ENCODE measurements at regions not wholly inside any gene's neighbourhood (a gene's known extent, or its start where the extent isn't known, plus 50 kb on each side); places are given as distances from the start of the nearest gene placed in this dataset.

DNA sequence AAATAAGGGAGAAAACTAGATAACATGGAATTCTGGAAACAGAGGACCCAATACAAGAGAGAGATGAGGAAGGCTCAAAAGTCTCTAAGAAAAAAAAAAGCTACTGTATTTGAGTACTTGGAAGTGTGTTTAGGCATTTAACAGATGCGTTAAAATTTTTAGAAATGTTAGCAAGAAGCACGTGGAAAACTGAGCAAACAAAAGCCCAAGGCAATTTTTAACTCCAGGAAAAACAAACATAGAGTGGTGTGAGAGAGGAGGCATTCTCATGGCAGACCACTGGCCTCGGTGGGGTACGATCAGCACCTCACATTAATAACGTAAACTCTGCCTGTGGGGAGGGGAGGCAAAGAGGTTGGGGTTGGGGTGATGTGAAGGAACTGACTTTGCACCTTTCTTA lies 321.4 kb downstream of the GADD45G start:
- H3K4me1 ChIP-seq (ENCODE audit: insufficient read depth, poor library complexity, severe bottlenecking) = peaks cover 14% of the 10 kb centered on the region
- ATAC-seq (ENCODE audit: low read depth) (no peak), DNase-seq (ENCODE audit: low spot score) (no peak)
- no peaks in the 10 kb centered on the region for H3K9me3 ChIP-seq (ENCODE audit: severe bottlenecking)
- no peak overlapping the region for H3K27ac ChIP-seq (ENCODE audit: poor library complexity, severe bottlenecking)
- no peaks in the 10 kb centered on the region for H3K27me3 ChIP-seq (ENCODE audit: insufficient read depth, poor library complexity, severe bottlenecking)
- H3K4me3 ChIP-seq (ENCODE audit: severe bottlenecking) = no peak overlapping the region
- no peaks in the 10 kb centered on the region for H3K36me3 ChIP-seq (ENCODE audit: low read depth)
- TF ChIP-seq, protein P1, sequence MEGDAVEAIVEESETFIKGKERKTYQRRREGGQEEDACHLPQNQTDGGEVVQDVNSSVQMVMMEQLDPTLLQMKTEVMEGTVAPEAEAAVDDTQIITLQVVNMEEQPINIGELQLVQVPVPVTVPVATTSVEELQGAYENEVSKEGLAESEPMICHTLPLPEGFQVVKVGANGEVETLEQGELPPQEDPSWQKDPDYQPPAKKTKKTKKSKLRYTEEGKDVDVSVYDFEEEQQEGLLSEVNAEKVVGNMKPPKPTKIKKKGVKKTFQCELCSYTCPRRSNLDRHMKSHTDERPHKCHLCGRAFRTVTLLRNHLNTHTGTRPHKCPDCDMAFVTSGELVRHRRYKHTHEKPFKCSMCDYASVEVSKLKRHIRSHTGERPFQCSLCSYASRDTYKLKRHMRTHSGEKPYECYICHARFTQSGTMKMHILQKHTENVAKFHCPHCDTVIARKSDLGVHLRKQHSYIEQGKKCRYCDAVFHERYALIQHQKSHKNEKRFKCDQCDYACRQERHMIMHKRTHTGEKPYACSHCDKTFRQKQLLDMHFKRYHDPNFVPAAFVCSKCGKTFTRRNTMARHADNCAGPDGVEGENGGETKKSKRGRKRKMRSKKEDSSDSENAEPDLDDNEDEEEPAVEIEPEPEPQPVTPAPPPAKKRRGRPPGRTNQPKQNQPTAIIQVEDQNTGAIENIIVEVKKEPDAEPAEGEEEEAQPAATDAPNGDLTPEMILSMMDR (IDR thresholded peaks at IDR 0.05; ENCODE audit: poor library complexity, severe bottlenecking) = no peak

DNA sequence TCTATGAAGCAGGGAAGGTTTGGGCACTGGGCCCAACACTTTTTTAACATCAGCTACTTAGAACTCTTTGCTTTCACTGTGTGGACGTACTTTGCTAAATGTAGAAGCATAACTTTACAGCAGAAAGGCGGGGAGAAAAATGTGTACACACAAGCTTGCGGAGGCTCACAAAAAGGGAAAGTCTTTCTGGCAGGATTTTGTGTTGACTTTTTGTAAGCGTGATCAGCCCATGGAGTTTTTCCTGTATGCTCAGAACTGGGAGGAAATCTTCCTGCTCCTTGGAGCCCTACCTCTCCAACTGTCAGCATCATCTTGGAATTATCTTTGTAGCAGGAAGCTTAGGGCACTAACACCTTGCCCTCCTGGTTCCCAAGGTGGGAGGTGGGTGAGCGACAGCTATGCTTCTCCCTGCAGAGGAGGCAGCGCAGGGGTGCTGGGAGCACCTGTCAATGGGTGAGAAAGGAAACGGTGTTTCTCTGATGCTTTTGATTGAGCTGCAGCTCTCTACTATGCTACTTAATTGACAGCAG lies 321.9 kb downstream of the GADD45G start:
- ATAC-seq (ENCODE audit: low read depth) = no peak

GRCh38 chr9:89928106-89928505 lies 323.3 kb downstream of the GADD45G start:
- no peak overlapping the region for H3K4me3 ChIP-seq (ENCODE audit: severe bottlenecking)
- H3K4me1 ChIP-seq (ENCODE audit: insufficient read depth, poor library complexity, severe bottlenecking) = peaks cover 14% of the 10 kb centered on the region
- no peaks in the 10 kb centered on the region for H3K27me3 ChIP-seq (ENCODE audit: insufficient read depth, poor library complexity, severe bottlenecking)
- H3K36me3 ChIP-seq (ENCODE audit: low read depth) = no peaks in the 10 kb centered on the region
- TF ChIP-seq, protein P1 (IDR thresholded peaks at IDR 0.05; ENCODE audit: poor library complexity, severe bottlenecking) = no peak
- no peak for ATAC-seq (ENCODE audit: low read depth)
- no peak overlapping the region for H3K27ac ChIP-seq (ENCODE audit: poor library complexity, severe bottlenecking)
- H3K9me3 ChIP-seq (ENCODE audit: severe bottlenecking) = no peaks in the 10 kb centered on the region
- DNase-seq (ENCODE audit: low spot score) = no peak

More for the DNA sequence above, 321.9 kb downstream of the GADD45G start:
- no peak overlapping the region for H3K4me3 ChIP-seq (ENCODE audit: severe bottlenecking)
- peaks cover 14% of the 10 kb centered on the region for H3K4me1 ChIP-seq (ENCODE audit: insufficient read depth, poor library complexity, severe bottlenecking)
- TF ChIP-seq, protein P1 (IDR thresholded peaks at IDR 0.05; ENCODE audit: poor library complexity, severe bottlenecking) = no peak
- H3K9me3 ChIP-seq (ENCODE audit: severe bottlenecking) = no peaks in the 10 kb centered on the region
- H3K36me3 ChIP-seq (ENCODE audit: low read depth) = no peaks in the 10 kb centered on the region
- H3K27me3 ChIP-seq (ENCODE audit: insufficient read depth, poor library complexity, severe bottlenecking) = no peaks in the 10 kb centered on the region
- H3K27ac ChIP-seq (ENCODE audit: poor library complexity, severe bottlenecking) = no peak overlapping the region
- no peak for DNase-seq (ENCODE audit: low spot score)

DNA sequence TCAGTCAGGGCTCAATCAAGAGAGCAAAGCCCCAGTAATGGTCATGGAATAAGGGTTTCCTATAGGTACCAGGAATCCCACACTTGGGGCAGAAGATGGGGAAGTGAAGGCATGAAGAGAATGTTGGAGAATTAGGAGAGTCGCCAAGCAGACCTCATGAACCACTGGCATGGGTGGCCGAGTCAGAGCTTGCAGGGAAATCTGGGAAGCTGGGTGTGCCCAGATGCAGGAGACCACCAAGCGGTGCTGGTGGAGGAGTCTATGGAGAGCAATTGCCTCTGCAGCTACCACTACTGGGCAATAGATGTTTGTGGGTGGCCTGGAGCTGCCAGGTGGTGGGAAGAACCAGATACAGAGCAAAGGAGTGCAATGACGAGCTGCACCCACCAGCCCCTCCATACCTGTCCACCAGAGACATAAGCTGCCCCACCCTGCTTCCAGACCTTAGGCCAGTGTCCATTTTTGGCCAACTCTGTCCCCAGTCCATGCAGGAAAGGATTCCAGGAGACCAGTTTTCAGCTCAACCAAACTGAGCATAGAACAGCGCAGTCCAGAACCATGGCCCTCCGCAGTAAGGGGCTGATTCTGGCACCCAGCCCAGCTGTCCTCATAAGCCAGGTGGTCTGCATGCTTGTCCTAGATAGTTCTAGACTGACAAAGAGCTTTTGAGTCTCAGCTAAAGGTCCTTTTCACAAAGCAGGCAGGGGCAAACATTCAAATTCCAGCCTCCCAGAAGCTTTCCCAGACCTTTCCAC lies 323.9 kb downstream of the GADD45G start:
- Histone ChIP-seq H3K4me1 (ENCODE audit: insufficient read depth, poor library complexity, severe bottlenecking) (peaks cover 14% of the 10 kb centered on the region), H3K4me3 (ENCODE audit: severe bottlenecking) (no peak overlapping the region), H3K27me3 (ENCODE audit: insufficient read depth, poor library complexity, severe bottlenecking) (no peaks in the 10 kb centered on the region), H3K36me3 (ENCODE audit: low read depth) (no peaks in the 10 kb centered on the region), H3K27ac (ENCODE audit: poor library complexity, severe bottlenecking) (no peak overlapping the region), H3K9me3 (ENCODE audit: severe bottlenecking) (no peaks in the 10 kb centered on the region)
- no peak for DNase-seq (ENCODE audit: low spot score)
- TF ChIP-seq, protein P1 (IDR thresholded peaks at IDR 0.05; ENCODE audit: poor library complexity, severe bottlenecking) = no peak
- no peak for ATAC-seq (ENCODE audit: low read depth)

DNA sequence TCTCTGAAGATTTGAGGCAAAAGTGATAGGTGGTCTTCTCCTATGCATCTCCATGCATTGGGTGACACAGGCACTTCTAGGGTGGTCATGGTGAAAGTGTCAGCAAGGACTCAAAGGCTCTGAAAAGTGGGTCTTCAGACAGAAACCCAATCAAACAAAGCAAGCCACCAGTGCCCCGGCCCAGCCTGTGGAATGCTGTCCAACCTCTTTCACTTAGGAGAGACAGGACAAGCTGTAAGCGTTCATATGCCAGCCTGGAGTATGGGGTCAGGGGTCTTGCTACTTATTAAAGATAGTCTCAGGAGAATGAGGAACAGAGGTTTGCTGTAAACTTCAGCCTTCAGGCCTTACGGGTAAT lies 324.5 kb downstream of the GADD45G start:
- TF ChIP-seq, protein P1 (IDR thresholded peaks at IDR 0.05; ENCODE audit: poor library complexity, severe bottlenecking) = no peak
- Histone ChIP-seq H3K4me1 (ENCODE audit: insufficient read depth, poor library complexity, severe bottlenecking) (peaks cover 14% of the 10 kb centered on the region), H3K27ac (ENCODE audit: poor library complexity, severe bottlenecking) (peak overlapping the region; percentile 47), H3K36me3 (ENCODE audit: low read depth) (no peaks in the 10 kb centered on the region), H3K4me3 (ENCODE audit: severe bottlenecking) (no peak overlapping the region), H3K9me3 (ENCODE audit: severe bottlenecking) (no peaks in the 10 kb centered on the region), H3K27me3 (ENCODE audit: insufficient read depth, poor library complexity, severe bottlenecking) (no peaks in the 10 kb centered on the region)
- no peak for DNase-seq (ENCODE audit: low spot score)
- ATAC-seq (ENCODE audit: low read depth) = peak; percentile 25; the same call in 1 of the 3 replicates
